ENCODE measurements at regions not wholly inside any gene's neighbourhood (a gene's known extent, or its start where the extent isn't known, plus 50 kb on each side); places are given as distances from the start of the nearest gene placed in this dataset.

GRCh38 chr20:22127587-22127986 lies 422.1 kb downstream of the PAX1 start:
- Histone ChIP-seq H4K20me1 (ENCODE audit: insufficient read depth, low read length, poor library complexity, severe bottlenecking) (no peaks in the 10 kb centered on the region), H3F3A (ENCODE audit: low read depth) (no peaks in the 10 kb centered on the region), H3K9ac (ENCODE audit: low read depth, low read length, poor library complexity, severe bottlenecking) (no peak overlapping the region), H3K27me3 (ENCODE audit: insufficient read depth, low read length, poor library complexity, severe bottlenecking) (no peaks in the 10 kb centered on the region), H3K9me3 (ENCODE audit: insufficient read depth, low read depth, low read length) (peaks cover 11% of the 10 kb centered on the region; the same call in 1 of the 2 replicates), H3K36me3 (ENCODE audit: insufficient read depth, low read length) (no peaks in the 10 kb centered on the region), H2AFZ (ENCODE audit: low read length) (no peak overlapping the region), H3K79me2 (ENCODE audit: insufficient read depth, low read length) (no peaks in the 10 kb centered on the region), H3K4me3 (ENCODE audit: low read length, poor library complexity, severe bottlenecking) (no peak overlapping the region), H3K4me1 (ENCODE audit: insufficient read depth, low read length, poor library complexity, severe bottlenecking) (no peaks in the 10 kb centered on the region), H3K9me2 (replicated peaks; ENCODE audit: low read depth, low read length) (no peaks in the 10 kb centered on the region), H3K4me2 (ENCODE audit: low read depth, low read length, poor library complexity, severe bottlenecking) (no peak overlapping the region)
- TF ChIP-seq EZH2phosphoT487 (IDR thresholded peaks at IDR 0.05; ENCODE audit: borderline replicate concordance) = no peak
- no peak for TF ChIP-seq CTCF (conservative IDR thresholded peaks at IDR 0.05; ENCODE audit: low read length)

- H3K36me3 ChIP-seq (ENCODE audit: insufficient read depth, low read length) = no peaks in the 10 kb centered on the region
- no peak for TF ChIP-seq EZH2phosphoT487 (IDR thresholded peaks at IDR 0.05; ENCODE audit: borderline replicate concordance)
- TF ChIP-seq CTCF (conservative IDR thresholded peaks at IDR 0.05; ENCODE audit: low read length) = peak; percentile 91
- no peaks in the 10 kb centered on the region for H3K4me1 ChIP-seq (ENCODE audit: insufficient read depth, low read length, poor library complexity, severe bottlenecking)
- H3K4me3 ChIP-seq (ENCODE audit: low read length, poor library complexity, severe bottlenecking) = no peak overlapping the region
- no peaks in the 10 kb centered on the region for H3K9me3 ChIP-seq (ENCODE audit: insufficient read depth, low read depth, low read length)
- H4K20me1 ChIP-seq (ENCODE audit: insufficient read depth, low read length, poor library complexity, severe bottlenecking) = no peaks in the 10 kb centered on the region
- H3K9ac ChIP-seq (ENCODE audit: low read depth, low read length, poor library complexity, severe bottlenecking) = no peak overlapping the region
- H2AFZ ChIP-seq (ENCODE audit: low read length) = no peak overlapping the region
- no peaks in the 10 kb centered on the region for H3K27me3 ChIP-seq (ENCODE audit: insufficient read depth, low read length, poor library complexity, severe bottlenecking)
- H3K9me2 ChIP-seq (replicated peaks; ENCODE audit: low read depth, low read length) = no peaks in the 10 kb centered on the region
- H3K79me2 ChIP-seq (ENCODE audit: insufficient read depth, low read length) = no peaks in the 10 kb centered on the region
- H3F3A ChIP-seq (ENCODE audit: low read depth) = no peaks in the 10 kb centered on the region
- H3K4me2 ChIP-seq (ENCODE audit: low read depth, low read length, poor library complexity, severe bottlenecking) = no peak overlapping the region
Observed at GRCh38 chr20:22106308-22106938, 401.0 kb downstream of the PAX1 start.

- TF ChIP-seq EZH2phosphoT487 (IDR thresholded peaks at IDR 0.05; ENCODE audit: borderline replicate concordance) = no peak
- no peak for TF ChIP-seq CTCF (conservative IDR thresholded peaks at IDR 0.05; ENCODE audit: low read length)
- H3K27me3 ChIP-seq (ENCODE audit: insufficient read depth, low read length, poor library complexity, severe bottlenecking) = no peaks in the 10 kb centered on the region
- no peak overlapping the region for H3K4me3 ChIP-seq (ENCODE audit: low read length, poor library complexity, severe bottlenecking)
- H3K36me3 ChIP-seq (ENCODE audit: insufficient read depth, low read length) = no peaks in the 10 kb centered on the region
- H4K20me1 ChIP-seq (ENCODE audit: insufficient read depth, low read length, poor library complexity, severe bottlenecking) = no peaks in the 10 kb centered on the region
- no peak overlapping the region for H3K9ac ChIP-seq (ENCODE audit: low read depth, low read length, poor library complexity, severe bottlenecking)
- H2AFZ ChIP-seq (ENCODE audit: low read length) = no peak overlapping the region
- H3K79me2 ChIP-seq (ENCODE audit: insufficient read depth, low read length) = no peaks in the 10 kb centered on the region
- H3F3A ChIP-seq (ENCODE audit: low read depth) = no peaks in the 10 kb centered on the region
- H3K9me3 ChIP-seq (ENCODE audit: insufficient read depth, low read depth, low read length) = no peaks in the 10 kb centered on the region
- H3K9me2 ChIP-seq (replicated peaks; ENCODE audit: low read depth, low read length) = no peaks in the 10 kb centered on the region
- H3K4me1 ChIP-seq (ENCODE audit: insufficient read depth, low read length, poor library complexity, severe bottlenecking) = peaks cover 5% of the 10 kb centered on the region
- no peak overlapping the region for H3K4me2 ChIP-seq (ENCODE audit: low read depth, low read length, poor library complexity, severe bottlenecking)
Observed at GRCh38 chr20:22101606-22102005, 396.1 kb downstream of the PAX1 start.

Measured in Loucy (cell line).